Caco-2 (cell line): ENCODE measurements at regions not wholly inside any gene's neighbourhood (a gene's known extent, or its start where the extent isn't known, plus 50 kb on each side); places are given as distances from the start of the nearest gene placed in this dataset.
"Not testable (repeated sequence)": the region's sequence is repeated elsewhere in the genome, so short reads cannot be mapped to it uniquely, and the experiment has no call there.

Experiments used
- BruUV-seq: library from RNA; stranded (reverse); fragments of 400-500 nt; replicated peaks from 2 replicates; lab custom pipeline; 2021; lab: Mats Ljungman, UMichigan
- CTCF ChIA-PET: fragments of 300-600 bp; sonication (Branson Sonifier 250); formaldehyde crosslinking; loops from one replicate; lab custom pipeline; 2022; ENCODE audit warnings: antibody characterized with exemption; lab: Charles Lee
- POLR2A ChIA-PET: fragments of 300-600 bp; sonication (Branson Sonifier 250); formaldehyde crosslinking; loops from one replicate; lab custom pipeline; 2022; ENCODE audit warnings: antibody characterized with exemption; lab: Charles Lee
- DNase-seq, 2 experiments: peaks; one replicate each; pipeline versions ENCODE4 v3.0.0 to v3.0.0-alpha.2; 2020 to 2022
- H3K27me3 ChIP-seq: replicated peaks from 2 replicates; pipeline ENCODE4 v1.6.0; 2011; ENCODE audit warnings: low read length; ENCODE audit not compliant: control insufficient read depth, insufficient read depth
- H3K36me3 ChIP-seq: 2 replicates; pipeline ENCODE4 v1.5.1; 2011; ENCODE audit warnings: low read length; ENCODE audit not compliant: control insufficient read depth, insufficient read depth
- H3K4me1 ChIP-seq: fragments of 250-450 bp; sonication (Bioruptor Pico); 2 replicates; pipeline ENCODE4 v1.5.1; 2020; ENCODE audit warnings: mild to moderate bottlenecking
- H3K4me3 ChIP-seq: 2 replicates; pipeline ENCODE4 v1.5.1; 2011; ENCODE audit warnings: low read depth, mild to moderate bottlenecking, control low read depth, low read length
- H3K9me3 ChIP-seq: fragments of 250-450 bp; sonication (Bioruptor Pico); 2 replicates; pipeline ENCODE4 v1.5.1; 2020; ENCODE audit warnings: mild to moderate bottlenecking, moderate library complexity
- H3K27ac Mint-ChIP-seq: one replicate; pipeline ENCODE4 v1.8.0; 2022; ENCODE audit warnings: mixed read lengths; ENCODE audit not compliant: unreplicated experiment
- H3K27me3 Mint-ChIP-seq: one replicate; pipeline ENCODE4 v1.8.0; 2022; ENCODE audit warnings: mixed read lengths; ENCODE audit not compliant: insufficient read depth, unreplicated experiment
- H3K36me3 Mint-ChIP-seq: one replicate; pipeline ENCODE4 v1.8.0; 2022; ENCODE audit warnings: mild to moderate bottlenecking, mixed read lengths; ENCODE audit not compliant: insufficient read depth, unreplicated experiment
- H3K4me1 Mint-ChIP-seq: one replicate; pipeline ENCODE4 v1.8.0; 2022; ENCODE audit warnings: low read depth, mixed read lengths; ENCODE audit not compliant: unreplicated experiment
- H3K4me3 Mint-ChIP-seq: one replicate; pipeline ENCODE4 v1.8.0; 2022; ENCODE audit warnings: mild to moderate bottlenecking, moderate library complexity, mixed read lengths; ENCODE audit not compliant: unreplicated experiment
- H3K9me3 Mint-ChIP-seq: one replicate; pipeline ENCODE4 v1.8.0; 2022; ENCODE audit warnings: mixed read lengths; ENCODE audit not compliant: unreplicated experiment
- intact Hi-C: fragments of 100-400 bp; cut with micrococcal nuclease; formaldehyde crosslinking; loops from one replicate; pipeline ENCODE4 v1.10.0; 2022; ENCODE audit not compliant: unreplicated experiment
- TF ChIP-seq, protein P1 (sequence below), 2 experiments: fragments of 200-600 bp in 1 of 2; IDR thresholded peaks; 1 replicate in 1 of 2; 2 replicates in 1 of 2; pipeline versions ENCODE4 v1.5.1 to v1.8.0; 2011 to 2022; ENCODE audit warnings: antibody characterized with exemption in 1 of 2, control low read depth in 1 of 2, inconsistent platforms in 1 of 2, low read depth in 1 of 2, low read length in 1 of 2, mild to moderate bottlenecking in 1 of 2, moderate library complexity in 1 of 2; ENCODE audit not compliant: insufficient read depth in 1 of 2, severe bottlenecking in 1 of 2, unreplicated experiment in 1 of 2

DNA sequence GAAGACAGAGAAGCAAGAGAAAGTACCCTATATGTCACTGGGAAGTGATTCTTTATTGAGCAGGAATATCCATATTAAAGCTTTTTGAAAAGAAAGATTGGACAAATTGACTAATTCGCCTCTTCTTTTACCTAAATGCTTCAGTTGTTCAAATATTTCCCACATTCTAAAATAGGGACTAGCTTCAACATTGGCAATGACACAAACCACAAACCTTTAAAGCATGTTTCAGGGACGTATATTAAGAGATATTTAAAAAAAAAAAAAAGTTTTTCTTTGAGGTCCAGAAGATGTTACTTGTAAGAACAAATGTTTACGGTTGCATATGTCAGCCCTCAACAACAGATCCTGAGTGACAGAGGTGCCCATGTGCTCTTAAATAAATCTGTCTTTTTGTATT lies 235.0 kb upstream of the NFIA start:
- Mint-ChIP-seq H3K4me3 (no peak overlapping the region), H3K36me3 (no peaks in the 10 kb centered on the region), H3K27me3 (peaks cover 11% of the 10 kb centered on the region), H3K27ac (no peak overlapping the region), H3K9me3 (peaks cover 12% of the 10 kb centered on the region), H3K4me1 (no peaks in the 10 kb centered on the region)
- CTCF ChIA-PET: no interaction called here
- Histone ChIP-seq H3K4me1 (no peaks in the 10 kb centered on the region), H3K9me3 (no peaks in the 10 kb centered on the region), H3K4me3 (no peak overlapping the region), H3K27me3 (no peaks in the 10 kb centered on the region), H3K36me3 (no peaks in the 10 kb centered on the region)
- no TSS peak for BruUV-seq
- TF ChIP-seq, protein P1, sequence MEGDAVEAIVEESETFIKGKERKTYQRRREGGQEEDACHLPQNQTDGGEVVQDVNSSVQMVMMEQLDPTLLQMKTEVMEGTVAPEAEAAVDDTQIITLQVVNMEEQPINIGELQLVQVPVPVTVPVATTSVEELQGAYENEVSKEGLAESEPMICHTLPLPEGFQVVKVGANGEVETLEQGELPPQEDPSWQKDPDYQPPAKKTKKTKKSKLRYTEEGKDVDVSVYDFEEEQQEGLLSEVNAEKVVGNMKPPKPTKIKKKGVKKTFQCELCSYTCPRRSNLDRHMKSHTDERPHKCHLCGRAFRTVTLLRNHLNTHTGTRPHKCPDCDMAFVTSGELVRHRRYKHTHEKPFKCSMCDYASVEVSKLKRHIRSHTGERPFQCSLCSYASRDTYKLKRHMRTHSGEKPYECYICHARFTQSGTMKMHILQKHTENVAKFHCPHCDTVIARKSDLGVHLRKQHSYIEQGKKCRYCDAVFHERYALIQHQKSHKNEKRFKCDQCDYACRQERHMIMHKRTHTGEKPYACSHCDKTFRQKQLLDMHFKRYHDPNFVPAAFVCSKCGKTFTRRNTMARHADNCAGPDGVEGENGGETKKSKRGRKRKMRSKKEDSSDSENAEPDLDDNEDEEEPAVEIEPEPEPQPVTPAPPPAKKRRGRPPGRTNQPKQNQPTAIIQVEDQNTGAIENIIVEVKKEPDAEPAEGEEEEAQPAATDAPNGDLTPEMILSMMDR (IDR thresholded peaks at IDR 0.05; ENCODE audit: insufficient read depth in 1 of 2, low read depth in 1 of 2, low read length in 1 of 2, severe bottlenecking in 1 of 2, unreplicated experiment in 1 of 2): no peak
- DNase-seq: no peak
- POLR2A ChIA-PET: no interaction called here
- intact Hi-C loops: no loop called here

DNA sequence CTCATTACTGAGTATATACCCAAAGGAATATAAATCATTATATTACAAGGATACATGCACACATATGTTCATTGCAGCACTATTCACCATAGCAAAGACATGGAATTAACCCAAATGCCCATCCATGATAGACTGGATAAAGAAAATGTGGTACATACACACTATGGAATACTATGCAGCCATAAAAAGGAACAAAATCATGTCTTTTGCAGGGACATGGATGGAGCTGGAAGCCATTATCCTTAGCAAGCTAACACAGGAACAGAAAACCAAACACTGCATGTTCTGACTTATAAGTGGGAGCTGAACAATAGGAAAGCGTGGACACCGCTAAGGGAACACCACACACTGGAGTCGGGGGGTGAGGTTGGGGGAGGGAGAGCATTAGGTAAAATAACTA lies 236.7 kb upstream of the NFIA start:
- H3K4me1 ChIP-seq, H3K27me3 Mint-ChIP-seq, H3K4me3 Mint-ChIP-seq, H3K27me3 ChIP-seq, H3K36me3 ChIP-seq, H3K36me3 Mint-ChIP-seq, POLR2A ChIA-PET, H3K4me3 ChIP-seq, H3K4me1 Mint-ChIP-seq, DNase-seq, H3K27ac Mint-ChIP-seq, H3K9me3 ChIP-seq, intact Hi-C loops, BruUV-seq: not testable (repeated sequence)
- CTCF ChIA-PET: interaction anchor here (0.6 kb wide), 1 partner anchor 261 kb away, joined by 5 read pairs; no protein-coding TSS in a partner anchor
- H3K9me3 Mint-ChIP-seq: peaks cover 12% of the 10 kb centered on the region

DNA sequence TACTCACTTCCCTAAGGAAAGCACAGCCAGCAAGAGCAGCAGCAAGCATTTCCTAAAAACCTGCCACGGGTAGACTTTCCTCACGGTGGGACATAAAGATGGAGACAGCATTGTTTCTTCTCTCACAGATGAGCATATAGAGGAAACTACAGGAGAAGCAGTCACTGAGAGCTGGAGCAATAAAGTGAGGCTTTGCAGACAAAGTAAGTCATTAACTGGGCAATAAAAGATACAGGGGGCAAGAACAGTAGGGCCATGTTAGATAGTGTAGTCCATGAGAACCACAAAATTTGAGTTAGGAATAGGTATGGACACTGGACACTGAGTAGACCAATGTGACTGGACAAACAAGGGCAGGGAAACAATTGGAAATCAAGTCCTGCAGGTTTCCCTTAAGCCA lies 240.1 kb upstream of the NFIA start:
- no peak overlapping the region for H3K4me3 ChIP-seq
- Mint-ChIP-seq H3K27ac (no peak overlapping the region), H3K4me1 (no peaks in the 10 kb centered on the region), H3K27me3 (no peaks in the 10 kb centered on the region), H3K9me3 (no peaks in the 10 kb centered on the region), H3K36me3 (no peaks in the 10 kb centered on the region), H3K4me3 (no peak overlapping the region)
- no peaks in the 10 kb centered on the region for H3K27me3 ChIP-seq
- intact Hi-C loops: no loop called here
- TF ChIP-seq, protein P1 (IDR thresholded peaks at IDR 0.05; ENCODE audit: insufficient read depth in 1 of 2, low read depth in 1 of 2, low read length in 1 of 2, severe bottlenecking in 1 of 2, unreplicated experiment in 1 of 2): no peak
- ChIA-PET POLR2A (no interaction called here), CTCF (no interaction called here)
- no peaks in the 10 kb centered on the region for H3K4me1 ChIP-seq
- H3K9me3 ChIP-seq: no peaks in the 10 kb centered on the region
- no peaks in the 10 kb centered on the region for H3K36me3 ChIP-seq
- DNase-seq: no peak
- BruUV-seq: no TSS peak
